CD4-positive, alpha-beta T cell treated with Interleukin-4 for 1 hour (primary cell): ENCODE measurements at regions not wholly inside any gene's neighbourhood (a gene's known extent, or its start where the extent isn't known, plus 50 kb on each side); places are given as distances from the start of the nearest gene placed in this dataset.
"Not testable (repeated sequence)": the region's sequence is repeated elsewhere in the genome, so short reads cannot be mapped to it uniquely, and the experiment has no call there.

Experiments
- DNase-seq, 2 donors: peaks; one replicate each; pipeline ENCODE4 v3.0.0-alpha.2; 2020 to 2022

- DNase-seq = no peak
These were observed 710.9 kb downstream of the CCSER2 start for GRCh38 chr10:85039311-85039710.

GRCh38 chr10:85043207-85043606 is 714.8 kb downstream of the CCSER2 start:
- DNase-seq = no peak

GRCh38 chr10:85045046-85045445 is 716.7 kb downstream of the CCSER2 start:
- no peak for DNase-seq

GRCh38 chr10:85047170-85047834 is 718.9 kb downstream of the CCSER2 start:
- no peak for DNase-seq

- DNase-seq = no peak
These were observed 719.6 kb downstream of the CCSER2 start for GRCh38 chr10:85047979-85048378.

- DNase-seq = no peak
These were observed 720.3 kb downstream of the CCSER2 start for GRCh38 chr10:85048644-85049043.

- no peak for DNase-seq
These were observed 732.6 kb downstream of the CCSER2 start for GRCh38 chr10:85060944-85061343.

GRCh38 chr10:85061401-85061800 is 733.0 kb downstream of the CCSER2 start:
- DNase-seq = no peak

- DNase-seq = no peak
These were observed 739.6 kb downstream of the CCSER2 start for GRCh38 chr10:85067955-85068354.

- DNase-seq = no peak
These were observed 752.5 kb downstream of the CCSER2 start for GRCh38 chr10:85080934-85081333.

- DNase-seq = no peak
These were observed 770.6 kb downstream of the CCSER2 start for GRCh38 chr10:85098835-85099521.

GRCh38 chr10:85100495-85100894 is 772.1 kb downstream of the CCSER2 start:
- no peak for DNase-seq

GRCh38 chr10:85105614-85106255 is 777.3 kb downstream of the CCSER2 start:
- DNase-seq = no peak

- no peak for DNase-seq
These were observed 782.9 kb downstream of the CCSER2 start for GRCh38 chr10:85111271-85111670.

- no peak for DNase-seq
These were observed 796.2 kb downstream of the CCSER2 start for GRCh38 chr10:85124603-85125051.

GRCh38 chr10:85137253-85137652 is 808.9 kb downstream of the CCSER2 start:
- no peak for DNase-seq

GRCh38 chr10:85138046-85138445 is 809.7 kb downstream of the CCSER2 start:
- no peak for DNase-seq

- no peak for DNase-seq
These were observed 810.7 kb downstream of the CCSER2 start for GRCh38 chr10:85139124-85139523.

GRCh38 chr10:85141520-85141919 is 813.1 kb downstream of the CCSER2 start:
- DNase-seq = not testable (repeated sequence)

GRCh38 chr10:85145966-85146365 is 817.6 kb downstream of the CCSER2 start:
- DNase-seq = no peak

GRCh38 chr10:85147346-85148250 is 819.2 kb downstream of the CCSER2 start:
- no peak for DNase-seq

- DNase-seq = no peak
These were observed 820.6 kb downstream of the CCSER2 start for GRCh38 chr10:85148693-85149640.
